ENCODE measurements at regions not wholly inside any gene's neighbourhood (a gene's known extent, or its start where the extent isn't known, plus 50 kb on each side); places are given as distances from the start of the nearest gene placed in this dataset.

DNA sequence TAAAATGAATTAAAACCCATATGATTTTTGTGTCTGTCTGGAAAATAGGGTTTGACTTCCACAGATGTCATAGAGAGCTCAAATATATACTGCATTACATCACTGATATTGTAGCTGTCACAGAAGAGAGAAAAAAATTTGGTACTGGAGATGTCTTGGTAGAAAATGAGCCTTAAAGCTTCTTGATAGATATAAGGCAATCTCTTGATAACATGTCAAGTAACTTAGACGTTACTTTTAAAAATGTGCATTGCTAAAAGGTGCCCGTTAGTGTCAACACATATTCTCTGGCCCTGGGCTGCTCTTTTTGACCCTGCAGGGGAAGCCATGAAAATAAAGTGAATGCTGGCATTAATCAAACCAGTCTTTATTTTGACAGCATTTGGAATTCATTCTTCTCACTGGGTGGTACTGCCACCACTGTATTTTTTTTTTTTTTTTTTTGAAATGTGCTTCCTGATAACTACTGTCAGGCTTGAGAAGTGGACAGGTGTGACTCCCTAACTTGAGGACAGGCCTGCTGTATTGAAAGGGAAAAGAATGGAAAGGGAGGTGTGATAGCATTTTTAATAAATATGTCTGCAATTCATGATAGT lies 53.0 kb upstream of the RAPGEF2 start:
- TF ChIP-seq, protein P1, sequence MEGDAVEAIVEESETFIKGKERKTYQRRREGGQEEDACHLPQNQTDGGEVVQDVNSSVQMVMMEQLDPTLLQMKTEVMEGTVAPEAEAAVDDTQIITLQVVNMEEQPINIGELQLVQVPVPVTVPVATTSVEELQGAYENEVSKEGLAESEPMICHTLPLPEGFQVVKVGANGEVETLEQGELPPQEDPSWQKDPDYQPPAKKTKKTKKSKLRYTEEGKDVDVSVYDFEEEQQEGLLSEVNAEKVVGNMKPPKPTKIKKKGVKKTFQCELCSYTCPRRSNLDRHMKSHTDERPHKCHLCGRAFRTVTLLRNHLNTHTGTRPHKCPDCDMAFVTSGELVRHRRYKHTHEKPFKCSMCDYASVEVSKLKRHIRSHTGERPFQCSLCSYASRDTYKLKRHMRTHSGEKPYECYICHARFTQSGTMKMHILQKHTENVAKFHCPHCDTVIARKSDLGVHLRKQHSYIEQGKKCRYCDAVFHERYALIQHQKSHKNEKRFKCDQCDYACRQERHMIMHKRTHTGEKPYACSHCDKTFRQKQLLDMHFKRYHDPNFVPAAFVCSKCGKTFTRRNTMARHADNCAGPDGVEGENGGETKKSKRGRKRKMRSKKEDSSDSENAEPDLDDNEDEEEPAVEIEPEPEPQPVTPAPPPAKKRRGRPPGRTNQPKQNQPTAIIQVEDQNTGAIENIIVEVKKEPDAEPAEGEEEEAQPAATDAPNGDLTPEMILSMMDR (IDR thresholded peaks at IDR 0.05): no peak
- TF ChIP-seq EP300 (IDR thresholded peaks at IDR 0.05) (no peak), POLR2AphosphoS5 (IDR thresholded peaks at IDR 0.05) (no peak)

All from gastroesophageal sphincter (tissue), 3 donors.